Suprapubic skin (tissue), 4 donors: ENCODE measurements at regions not wholly inside any gene's neighbourhood (a gene's known extent, or its start where the extent isn't known, plus 50 kb on each side); places are given as distances from the start of the nearest gene placed in this dataset.
"Not testable (repeated sequence)": the region's sequence is repeated elsewhere in the genome, so short reads cannot be mapped to it uniquely, and the experiment has no call there.

Experiments
- DNase-seq, 2 donors: peaks; one replicate each; pipeline ENCODE4 v3.0.0-alpha.2; 2019; ENCODE audit warnings: low spot score in 2 of 2
- H3K27ac ChIP-seq: fragments of 200-600 bp; sonication (generic); one replicate; pipeline ENCODE4 v1.5.1; 2019
- H3K27me3 ChIP-seq: fragments of 200-600 bp; sonication (generic); one replicate; pipeline ENCODE4 v1.5.1; 2019
- H3K36me3 ChIP-seq: fragments of 200-600 bp; sonication (generic); one replicate; pipeline ENCODE4 v1.5.1; 2019
- H3K4me1 ChIP-seq: fragments of 200-600 bp; sonication (generic); one replicate; pipeline ENCODE4 v1.5.1; 2019
- H3K4me3 ChIP-seq: fragments of 200-600 bp; sonication (generic); one replicate; pipeline ENCODE4 v1.5.1; 2019; ENCODE audit warnings: mild to moderate bottlenecking
- H3K9me3 ChIP-seq: fragments of 200-600 bp; sonication (generic); one replicate; pipeline ENCODE4 v1.5.1; 2019
- CTCF ChIP-seq, 2 donors: fragments of 200-600 bp in 1 of 2; fragments of 450-650 bp in 1 of 2; sonication (generic) in 1 of 2; IDR thresholded peaks; one replicate each; pipeline ENCODE4 v1.5.1; 2016 to 2019; ENCODE audit warnings: antibody characterized with exemption in 2 of 2, mild to moderate bottlenecking in 1 of 2, moderate library complexity in 1 of 2
- EP300 ChIP-seq: sonication (generic); formaldehyde crosslinking; IDR thresholded peaks from one replicate; pipeline ENCODE4 v1.6.1; 2017; ENCODE audit warnings: antibody characterized with exemption
- POLR2A ChIP-seq, 2 donors: fragments of 450-650 bp; IDR thresholded peaks; one replicate each; pipeline ENCODE4 v1.6.1; 2017; ENCODE audit warnings: antibody characterized with exemption in 2 of 2, mild to moderate bottlenecking in 2 of 2, moderate library complexity in 2 of 2
- POLR2AphosphoS5 ChIP-seq, 3 donors: sonication (generic); formaldehyde crosslinking; IDR thresholded peaks; one replicate each; pipeline ENCODE4 v1.6.1; 2017; ENCODE audit warnings: antibody characterized with exemption in 3 of 3
- WGBS: methylation state at CpG from one replicate; pipeline ENCODE4 v1.1.5; 2018; 5-methylcytosine and 5-hydroxymethylcytosine counted together

- TF ChIP-seq POLR2A (IDR thresholded peaks at IDR 0.05) (no peak), EP300 (no peak), POLR2AphosphoS5 (IDR thresholded peaks at IDR 0.05) (no peak), CTCF (IDR thresholded peaks at IDR 0.05) (no peak)
- Histone ChIP-seq H3K27ac (no peak overlapping the region), H3K4me1 (peaks cover 44% of the 10 kb centered on the region), H3K36me3 (no peaks in the 10 kb centered on the region), H3K4me3 (no peak overlapping the region), H3K27me3 (no peaks in the 10 kb centered on the region), H3K9me3 (no peaks in the 10 kb centered on the region)
- no peak for DNase-seq
- WGBS: 32% methylated on average over 4 of the region's 4 CpGs
Measured at GRCh38 chr10:117458571-117458970, 83.3 kb upstream of the PDZD8 start.

GRCh38 chr10:117457932-117458331 lies 82.7 kb upstream of the PDZD8 start:
- WGBS: 27% methylated on average over 8 of the region's 8 CpGs
- Histone ChIP-seq H3K27me3 (no peaks in the 10 kb centered on the region), H3K27ac (peak overlapping the region; percentile 64), H3K36me3 (no peaks in the 10 kb centered on the region), H3K4me3 (no peak overlapping the region), H3K9me3 (peaks cover 4% of the 10 kb centered on the region), H3K4me1 (peaks cover 44% of the 10 kb centered on the region)
- no peak for DNase-seq
- TF ChIP-seq POLR2A (IDR thresholded peaks at IDR 0.05) (no peak), POLR2AphosphoS5 (IDR thresholded peaks at IDR 0.05) (no peak), CTCF (IDR thresholded peaks at IDR 0.05) (no peak)

- Histone ChIP-seq H3K9me3 (peaks cover 6% of the 10 kb centered on the region), H3K27me3 (no peaks in the 10 kb centered on the region), H3K36me3 (no peaks in the 10 kb centered on the region), H3K27ac (peak overlapping the region; percentile 64), H3K4me1 (peaks cover 39% of the 10 kb centered on the region), H3K4me3 (no peak overlapping the region)
- DNase-seq: no peak
- 66% methylated on average over 5 of the region's 11 CpGs for WGBS
- TF ChIP-seq CTCF (IDR thresholded peaks at IDR 0.05): no peak
- no peak for TF ChIP-seq EP300
- no peak for TF ChIP-seq POLR2A (IDR thresholded peaks at IDR 0.05)
- TF ChIP-seq POLR2AphosphoS5 (IDR thresholded peaks at IDR 0.05): no peak
Measured at GRCh38 chr10:117457071-117457810, 82.0 kb upstream of the PDZD8 start.

- Histone ChIP-seq H3K4me1 (peaks cover 23% of the 10 kb centered on the region), H3K36me3 (no peaks in the 10 kb centered on the region), H3K27ac (no peak overlapping the region), H3K27me3 (no peaks in the 10 kb centered on the region), H3K4me3 (no peak overlapping the region), H3K9me3 (peaks cover 6% of the 10 kb centered on the region)
- DNase-seq: no peak
- 75% methylated on average over 5 of the region's 5 CpGs for WGBS
- TF ChIP-seq EP300 (no peak), CTCF (IDR thresholded peaks at IDR 0.05) (no peak), POLR2A (IDR thresholded peaks at IDR 0.05) (no peak), POLR2AphosphoS5 (IDR thresholded peaks at IDR 0.05) (no peak)
Measured at GRCh38 chr10:117455346-117455745, 80.1 kb upstream of the PDZD8 start.

GRCh38 chr10:117454502-117454901 lies 79.3 kb upstream of the PDZD8 start:
- peaks cover 23% of the 10 kb centered on the region for H3K4me1 ChIP-seq
- WGBS: 64% methylated on average over 1 of the region's 1 CpG
- H3K27me3 ChIP-seq: no peaks in the 10 kb centered on the region
- H3K27ac ChIP-seq: no peak overlapping the region
- H3K9me3 ChIP-seq: peaks cover 6% of the 10 kb centered on the region
- no peaks in the 10 kb centered on the region for H3K36me3 ChIP-seq
- H3K4me3 ChIP-seq: no peak overlapping the region
- DNase-seq: no peak
- TF ChIP-seq EP300: no peak
- TF ChIP-seq POLR2AphosphoS5 (IDR thresholded peaks at IDR 0.05): no peak
- TF ChIP-seq POLR2A (IDR thresholded peaks at IDR 0.05): no peak

- H3K9me3 ChIP-seq, DNase-seq, H3K36me3 ChIP-seq, H3K4me3 ChIP-seq, H3K27me3 ChIP-seq, H3K27ac ChIP-seq: not testable (repeated sequence)
- WGBS: 91% methylated on average over 5 of the region's 5 CpGs
- H3K4me1 ChIP-seq: peaks cover 23% of the 10 kb centered on the region
Measured at GRCh38 chr10:117453484-117453883, 78.2 kb upstream of the PDZD8 start.
